H4 (cell line): ENCODE measurements at regions not wholly inside any gene's neighbourhood (a gene's known extent, or its start where the extent isn't known, plus 50 kb on each side); places are given as distances from the start of the nearest gene placed in this dataset.
"Not testable (repeated sequence)": the region's sequence is repeated elsewhere in the genome, so short reads cannot be mapped to it uniquely, and the experiment has no call there.

ENCODE experiments used
- DNase-seq: peaks from one replicate; pipeline ENCODE4 v3.0.0-alpha.2; 2015; ENCODE audit warnings: low spot score

GRCh38 chr13:24618011-24618955 is 61.9 kb upstream of the ATP12A start:
- no peak for DNase-seq

- DNase-seq: no peak
Measured at GRCh38 chr13:24619282-24619681, 60.9 kb upstream of the ATP12A start.

- DNase-seq: not testable (repeated sequence)
Measured at GRCh38 chr13:24622481-24623148, 57.6 kb upstream of the ATP12A start.

GRCh38 chr13:24623149-24623665 is 57.0 kb upstream of the ATP12A start:
- no peak for DNase-seq

GRCh38 chr13:24624363-24624762 is 55.8 kb upstream of the ATP12A start:
- DNase-seq: no peak

GRCh38 chr13:24624801-24625231 is 55.4 kb upstream of the ATP12A start:
- no peak for DNase-seq

GRCh38 chr13:24625331-24625731 is 54.9 kb upstream of the ATP12A start:
- no peak for DNase-seq

GRCh38 chr13:24625870-24626849 is 54.0 kb upstream of the ATP12A start:
- DNase-seq: no peak

GRCh38 chr13:24627090-24627714 is 53.0 kb upstream of the ATP12A start:
- no peak for DNase-seq

- DNase-seq: no peak
Measured at GRCh38 chr13:24627946-24628345, 52.3 kb upstream of the ATP12A start.

- DNase-seq: no peak
Measured at GRCh38 chr13:24629320-24629719, 50.9 kb upstream of the ATP12A start.

GRCh38 chr13:24630121-24630520 is 50.1 kb upstream of the ATP12A start:
- DNase-seq: no peak
